ENCODE measurements at regions not wholly inside any gene's neighbourhood (a gene's known extent, or its start where the extent isn't known, plus 50 kb on each side); places are given as distances from the start of the nearest gene placed in this dataset.

DNA sequence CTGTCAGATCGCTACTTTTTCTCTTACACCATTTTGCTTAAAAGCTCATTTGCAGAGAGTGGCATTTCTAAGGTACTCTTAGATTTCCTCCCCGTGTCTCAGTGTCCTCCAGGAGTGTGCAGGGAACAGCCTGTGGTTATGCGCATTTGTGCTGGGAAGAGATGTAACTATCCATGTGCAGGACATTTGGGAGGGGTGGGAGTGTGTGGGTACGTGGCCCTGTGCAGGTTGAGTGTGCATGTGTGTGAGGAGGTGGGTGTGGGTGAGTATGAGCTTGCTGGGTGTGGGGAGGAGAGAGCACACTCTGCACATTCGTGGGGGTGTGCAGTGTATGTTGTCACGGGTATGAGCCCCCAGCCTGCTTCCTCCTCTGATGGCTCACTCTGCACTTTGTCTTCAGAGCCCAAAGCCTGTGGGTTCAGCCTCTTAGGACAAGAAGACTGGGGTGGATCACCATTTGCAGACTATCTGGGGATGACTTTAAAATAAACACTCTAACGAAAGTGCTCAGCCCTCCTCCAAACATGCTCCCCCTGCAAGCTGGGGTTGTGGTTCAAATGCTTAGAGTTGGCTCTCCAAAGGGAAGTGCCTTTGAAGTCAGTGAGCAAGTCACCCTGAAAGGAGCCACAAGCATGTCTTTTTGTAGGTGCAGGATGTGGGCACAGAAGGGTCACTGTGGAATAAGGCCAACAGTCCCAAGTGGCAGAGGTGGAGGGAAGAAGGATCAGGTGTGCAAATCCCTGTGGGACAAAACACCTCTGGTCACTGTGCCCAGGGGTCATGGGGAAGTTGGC is 295.4 kb downstream of the RRAGC start:
- DNase-seq (ENCODE audit: low read depth in 1 of 2, low spot score in 1 of 2) = no peak
- no peak for TF ChIP-seq JUND (IDR thresholded peaks at IDR 0.05; ENCODE audit: low read depth)
- in situ Hi-C loops (cut with HindIII; ENCODE audit: low pct_unique_long_range_greater_than_20kb, low sequenced_read_pairs) = no loop called here

DNA sequence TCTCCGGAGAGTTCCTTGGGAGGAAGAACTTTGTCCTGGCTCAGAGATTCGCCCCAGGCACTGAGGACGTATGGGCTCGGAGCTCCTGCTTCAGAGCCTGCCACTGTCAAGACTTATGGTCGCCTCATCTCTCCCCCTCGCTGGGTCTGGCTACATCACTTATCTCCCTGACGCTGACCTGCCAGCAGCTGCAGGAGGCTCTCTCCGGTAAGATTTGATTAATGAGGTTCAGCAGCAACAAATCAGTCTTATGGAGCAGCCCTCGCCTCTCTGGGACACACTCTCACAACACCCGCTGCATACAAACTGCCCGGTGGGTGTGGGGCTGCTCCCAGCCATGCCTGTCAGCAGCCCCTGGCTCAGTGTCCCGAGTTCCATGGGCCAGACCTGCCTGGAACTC is 297.8 kb downstream of the RRAGC start:
- in situ Hi-C loops (cut with HindIII; ENCODE audit: low pct_unique_long_range_greater_than_20kb, low sequenced_read_pairs) = no loop called here
- TF ChIP-seq JUND (IDR thresholded peaks at IDR 0.05; ENCODE audit: low read depth) = no peak
- DNase-seq (ENCODE audit: low read depth in 1 of 2, low spot score in 1 of 2) = no peak

DNA sequence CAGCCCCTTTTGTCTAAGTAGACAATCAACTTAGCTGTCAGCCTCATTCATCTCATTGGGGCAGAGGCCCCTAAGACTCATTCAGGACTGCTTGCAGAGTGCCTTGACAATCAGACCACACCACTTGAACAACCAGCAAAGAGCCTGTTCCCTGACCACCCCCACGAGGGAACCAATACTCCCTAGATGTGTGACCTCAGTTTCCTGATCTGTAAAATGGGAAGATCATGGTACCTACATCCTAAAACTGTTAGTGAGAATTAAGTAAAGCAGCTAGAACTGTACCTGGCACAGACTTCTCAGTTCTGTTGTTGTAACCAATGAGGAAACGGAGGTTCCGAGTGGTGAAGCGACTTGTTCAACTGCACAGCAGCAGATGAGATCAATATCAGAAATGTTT is 298.5 kb downstream of the RRAGC start:
- no peak for TF ChIP-seq JUND (IDR thresholded peaks at IDR 0.05; ENCODE audit: low read depth)
- in situ Hi-C loops (cut with HindIII; ENCODE audit: low pct_unique_long_range_greater_than_20kb, low sequenced_read_pairs) = no loop called here
- no peak for DNase-seq (ENCODE audit: low read depth in 1 of 2, low spot score in 1 of 2)

DNA sequence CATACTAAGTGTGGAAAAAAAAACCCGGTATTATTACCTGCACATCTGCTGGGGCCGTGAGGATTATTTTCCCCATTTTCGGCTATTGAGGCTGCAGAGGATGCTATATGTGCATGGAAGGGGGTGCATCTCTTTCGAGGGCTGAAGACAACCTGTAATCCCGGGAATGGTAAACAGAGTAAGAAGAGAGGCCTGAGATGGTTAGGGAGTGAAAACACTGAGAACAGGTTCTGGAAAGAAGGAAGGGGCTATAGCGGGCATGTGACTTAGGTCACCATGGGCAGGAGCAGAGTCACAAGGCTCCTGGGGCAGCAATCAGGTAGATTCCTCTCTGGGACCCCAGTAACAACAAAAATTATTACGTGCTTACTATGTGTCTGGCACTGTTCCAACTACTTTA is 299.1 kb downstream of the RRAGC start:
- DNase-seq (ENCODE audit: low read depth in 1 of 2, low spot score in 1 of 2) = no peak
- TF ChIP-seq JUND (IDR thresholded peaks at IDR 0.05; ENCODE audit: low read depth) = no peak
- in situ Hi-C loops (cut with HindIII; ENCODE audit: low pct_unique_long_range_greater_than_20kb, low sequenced_read_pairs) = no loop called here

DNA sequence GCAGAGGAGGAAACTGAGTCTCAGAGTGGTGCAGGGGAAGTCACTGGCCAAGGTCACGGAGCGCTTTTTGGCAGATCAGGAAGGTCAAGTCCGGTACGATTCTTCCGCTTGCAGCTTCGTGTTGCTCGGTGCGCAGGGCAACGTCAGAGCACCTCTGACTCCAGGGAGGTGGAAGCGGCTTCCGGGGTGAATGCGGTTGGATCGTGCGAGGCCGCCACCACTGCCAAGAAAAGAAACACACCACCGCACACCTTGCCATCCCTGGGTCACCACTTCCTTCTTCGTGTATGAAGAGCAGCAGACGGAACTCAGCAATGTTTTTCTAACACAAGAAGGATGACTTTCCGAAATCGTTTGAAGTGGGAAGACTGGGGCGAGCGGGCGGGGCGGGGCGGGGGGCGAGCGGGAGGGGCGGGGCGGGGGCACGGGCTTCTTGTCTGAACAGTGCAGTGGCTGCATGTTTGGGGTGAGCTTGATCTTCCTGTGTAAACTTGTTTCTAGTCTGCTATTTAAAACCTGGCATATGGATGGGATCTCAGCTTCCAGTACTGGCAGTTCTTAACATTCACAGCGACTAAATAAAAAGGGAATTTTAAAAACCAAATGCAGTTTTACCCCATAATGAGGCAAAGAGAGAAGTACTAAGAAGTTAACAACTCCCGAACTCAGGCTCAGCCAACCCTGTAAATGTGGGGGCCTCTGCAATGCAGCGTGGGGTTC is 300.0 kb downstream of the RRAGC start:
- TF ChIP-seq JUND (IDR thresholded peaks at IDR 0.05; ENCODE audit: low read depth) = no peak
- no peak for DNase-seq (ENCODE audit: low read depth in 1 of 2, low spot score in 1 of 2)
- in situ Hi-C loops (cut with HindIII; ENCODE audit: low pct_unique_long_range_greater_than_20kb, low sequenced_read_pairs) = no loop called here

DNA sequence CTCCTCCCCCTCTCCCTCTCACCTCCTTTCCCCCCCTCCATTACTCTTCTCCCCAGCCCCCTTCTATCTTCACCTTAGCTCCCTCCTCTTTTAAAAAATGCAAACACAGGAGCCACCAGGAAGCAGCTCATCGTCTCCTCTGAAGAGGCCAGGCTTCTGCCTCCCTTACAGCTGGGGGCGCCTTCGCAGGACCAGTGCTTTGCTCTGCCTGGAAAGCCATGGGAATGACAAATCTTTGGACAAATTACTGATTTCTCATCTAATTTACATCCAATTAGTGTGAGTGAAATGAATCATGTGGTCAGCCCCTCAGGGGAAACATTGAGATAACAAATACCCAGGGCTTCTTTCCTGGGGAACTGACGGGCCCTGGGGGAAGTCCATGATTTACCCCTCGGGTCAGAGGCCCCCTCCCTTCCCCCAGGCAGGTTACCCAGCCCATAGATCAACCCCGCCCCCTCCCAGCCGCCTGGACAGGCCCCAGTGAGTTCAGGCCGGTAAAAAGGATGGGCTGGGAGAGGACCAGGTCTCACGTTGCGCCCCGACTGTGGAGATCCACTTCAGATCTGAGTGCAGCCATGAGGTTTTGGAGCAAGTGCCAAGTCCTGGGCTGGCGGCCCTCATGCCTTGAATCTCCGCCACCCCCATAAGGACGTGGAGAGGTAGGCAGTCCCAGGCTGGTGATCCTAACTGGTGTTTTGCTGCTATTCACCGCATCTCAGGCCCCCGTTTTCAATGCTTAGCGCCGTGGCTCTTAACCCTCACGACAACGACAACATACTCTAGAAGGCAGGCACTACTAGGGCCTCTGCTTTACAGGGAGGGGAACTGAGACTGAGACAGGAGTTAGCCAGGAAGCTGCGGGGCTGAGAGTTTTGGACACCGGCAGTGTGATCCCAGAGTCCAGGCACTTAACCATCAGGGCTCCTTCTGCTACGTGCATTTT is 300.8 kb downstream of the RRAGC start:
- in situ Hi-C loops (cut with HindIII; ENCODE audit: low pct_unique_long_range_greater_than_20kb, low sequenced_read_pairs) = no loop called here
- TF ChIP-seq JUND (IDR thresholded peaks at IDR 0.05; ENCODE audit: low read depth) = no peak
- DNase-seq (ENCODE audit: low read depth in 1 of 2, low spot score in 1 of 2) = no peak

DNA sequence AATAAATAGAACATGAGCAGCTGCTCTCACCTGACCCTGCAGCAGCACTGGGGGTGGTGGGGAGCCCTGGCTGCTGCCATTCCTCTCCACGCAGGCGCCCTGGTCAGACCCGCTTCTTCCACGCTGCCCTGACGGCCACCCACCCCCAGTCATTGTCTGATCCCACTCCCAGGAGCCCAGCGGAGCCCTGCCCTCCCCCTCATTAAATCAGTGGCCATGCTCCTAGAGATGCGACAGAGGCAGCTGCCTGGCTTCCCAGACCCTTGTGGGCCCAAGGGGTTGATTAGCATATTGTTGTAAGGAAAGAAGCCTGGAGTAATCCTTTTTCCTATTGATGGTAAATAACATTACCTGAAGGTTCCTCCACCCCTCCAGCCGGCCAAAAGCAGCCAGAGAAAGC is 301.5 kb downstream of the RRAGC start:
- DNase-seq (ENCODE audit: low read depth in 1 of 2, low spot score in 1 of 2) = no peak
- in situ Hi-C loops (cut with HindIII; ENCODE audit: low pct_unique_long_range_greater_than_20kb, low sequenced_read_pairs) = no loop called here

DNA sequence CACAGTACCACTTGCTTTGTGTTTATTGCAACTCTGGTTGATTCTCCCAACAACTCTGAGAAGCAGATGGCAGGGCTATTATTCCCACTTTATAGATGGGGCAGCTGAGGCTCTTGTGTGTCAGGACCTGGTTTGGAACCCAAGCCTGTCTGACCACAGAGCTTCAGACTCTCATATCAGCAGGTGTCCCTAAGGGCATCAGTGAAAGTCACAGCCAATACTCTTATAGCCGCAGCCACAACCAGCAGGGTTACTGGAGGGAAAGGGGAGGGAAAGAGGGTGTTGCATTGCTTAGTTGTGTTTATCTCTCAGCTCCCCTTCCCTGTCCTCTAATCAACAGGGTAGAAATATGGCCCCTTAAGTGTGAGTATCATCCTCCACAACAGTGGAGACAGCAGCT is 304.0 kb downstream of the RRAGC start:
- no peak for DNase-seq (ENCODE audit: low read depth in 1 of 2, low spot score in 1 of 2)
- no peak for TF ChIP-seq JUND (IDR thresholded peaks at IDR 0.05; ENCODE audit: low read depth)
- in situ Hi-C loops (cut with HindIII; ENCODE audit: low pct_unique_long_range_greater_than_20kb, low sequenced_read_pairs) = no loop called here

More for the DNA sequence above, 301.5 kb downstream of the RRAGC start:
- no peak for TF ChIP-seq JUND (IDR thresholded peaks at IDR 0.05; ENCODE audit: low read depth)

DNA sequence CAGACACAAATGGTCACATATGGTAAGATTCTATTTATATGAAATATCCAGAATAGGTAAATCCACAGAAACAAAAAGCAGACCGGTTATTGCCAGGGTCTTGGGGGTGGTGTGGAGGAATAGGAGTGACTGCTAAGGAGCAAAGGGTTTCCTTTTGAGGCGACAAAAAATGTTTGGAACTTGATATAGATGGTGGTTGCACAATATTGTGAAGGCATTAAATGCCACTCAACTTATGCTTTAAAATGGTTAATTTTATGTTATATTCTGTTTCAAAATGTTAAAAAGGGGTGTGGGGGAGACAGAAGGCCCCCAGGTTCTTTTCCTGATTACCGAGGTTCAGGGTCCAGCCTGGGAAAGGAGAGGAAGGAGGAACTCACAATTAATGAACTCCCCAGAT is 304.4 kb downstream of the RRAGC start:
- DNase-seq (ENCODE audit: low read depth in 1 of 2, low spot score in 1 of 2) = no peak
- no peak for TF ChIP-seq JUND (IDR thresholded peaks at IDR 0.05; ENCODE audit: low read depth)
- in situ Hi-C loops (cut with HindIII; ENCODE audit: low pct_unique_long_range_greater_than_20kb, low sequenced_read_pairs) = no loop called here

DNA sequence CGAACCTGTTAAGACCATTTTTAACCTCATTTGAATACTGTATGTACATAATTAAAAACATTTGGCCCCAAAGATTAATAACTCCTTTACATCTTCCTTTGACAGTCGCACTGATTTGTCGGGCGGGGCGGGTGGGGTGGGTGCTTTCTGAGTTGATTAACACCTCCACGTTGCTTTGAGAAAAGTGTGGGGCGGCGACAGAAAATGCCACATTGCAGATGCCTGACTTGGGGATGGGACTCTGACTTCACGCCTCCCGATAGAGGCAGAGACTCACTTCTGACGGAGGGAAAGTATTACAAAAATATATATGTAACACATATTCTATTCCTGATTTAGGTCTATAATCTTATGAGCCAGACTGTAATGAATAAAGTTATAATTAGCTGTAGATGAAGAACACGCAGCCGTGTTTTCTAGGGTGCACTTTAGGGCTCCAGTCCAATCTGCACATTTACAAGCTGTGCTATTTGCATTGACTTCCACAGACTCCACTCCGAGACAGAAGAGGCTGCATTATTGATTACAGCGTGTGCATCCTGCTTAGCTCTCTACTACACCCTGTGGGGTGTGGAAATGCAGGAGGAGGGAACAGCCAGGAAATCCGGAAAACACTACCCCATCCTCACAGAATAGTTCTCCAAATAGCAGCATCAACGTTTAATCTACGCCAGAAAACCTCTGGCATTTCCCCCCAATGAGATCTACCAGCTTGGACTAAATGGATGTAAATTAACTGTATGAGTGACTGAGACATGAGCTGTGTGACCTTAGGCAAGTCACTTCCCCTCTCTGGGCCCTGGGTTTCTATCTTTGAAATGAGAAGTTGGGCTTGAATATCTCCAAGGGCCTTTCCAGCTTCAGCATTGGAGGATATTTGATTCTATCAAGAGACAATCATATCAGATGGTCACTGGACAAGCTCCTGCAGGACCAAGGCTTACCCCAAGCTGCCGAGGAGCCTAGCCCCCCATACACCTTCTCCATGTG is 308.0 kb downstream of the RRAGC start:
- in situ Hi-C loops (cut with HindIII; ENCODE audit: low pct_unique_long_range_greater_than_20kb, low sequenced_read_pairs) = no loop called here
- no peak for DNase-seq (ENCODE audit: low read depth in 1 of 2, low spot score in 1 of 2)
- no peak for TF ChIP-seq JUND (IDR thresholded peaks at IDR 0.05; ENCODE audit: low read depth)

DNA sequence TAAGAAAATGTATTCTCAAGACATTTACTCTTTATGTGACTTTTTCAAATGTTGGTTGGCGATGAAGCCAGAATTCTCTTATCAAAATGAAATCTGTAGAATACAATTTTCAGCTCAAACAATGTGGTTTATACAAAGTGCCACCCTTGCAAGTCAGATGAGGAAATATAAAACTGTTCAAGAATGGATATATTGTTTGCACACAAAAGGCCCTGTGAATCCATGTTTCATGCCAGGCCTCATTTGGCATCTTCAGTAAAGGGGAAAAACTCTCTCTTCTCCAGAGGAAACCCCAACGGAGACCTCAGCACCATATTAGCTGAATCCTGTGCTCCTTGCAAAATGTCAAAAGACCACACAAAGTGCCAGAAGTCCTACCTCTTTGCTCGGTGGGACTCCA is 310.4 kb downstream of the RRAGC start:
- in situ Hi-C loops (cut with HindIII; ENCODE audit: low pct_unique_long_range_greater_than_20kb, low sequenced_read_pairs) = no loop called here
- no peak for TF ChIP-seq JUND (IDR thresholded peaks at IDR 0.05; ENCODE audit: low read depth)
- no peak for DNase-seq (ENCODE audit: low read depth in 1 of 2, low spot score in 1 of 2)

DNA sequence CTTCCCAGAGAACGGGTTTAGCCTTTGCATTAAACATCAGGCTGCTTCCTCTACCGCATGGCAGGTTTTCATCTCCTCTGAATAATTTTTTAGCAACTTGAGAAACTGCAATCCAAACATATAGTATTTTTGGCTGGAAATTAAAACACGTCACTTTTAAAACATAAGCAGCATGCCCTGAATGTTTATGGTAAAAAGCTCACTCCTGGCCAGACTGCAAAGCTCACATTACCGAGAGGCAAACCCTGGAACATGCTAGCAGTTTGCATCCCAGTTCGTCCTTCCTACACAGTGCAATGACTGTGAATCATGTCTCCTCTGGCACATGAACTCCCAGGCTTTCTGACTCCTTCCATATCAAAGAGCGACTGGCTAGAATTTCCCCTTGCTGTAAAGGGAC is 312.3 kb downstream of the RRAGC start:
- in situ Hi-C loops (cut with HindIII; ENCODE audit: low pct_unique_long_range_greater_than_20kb, low sequenced_read_pairs) = no loop called here
- TF ChIP-seq JUND (IDR thresholded peaks at IDR 0.05; ENCODE audit: low read depth) = no peak
- DNase-seq (ENCODE audit: low read depth in 1 of 2, low spot score in 1 of 2) = no peak
